GM10248 (cell line): ENCODE measurements at regions not wholly inside any gene's neighbourhood (a gene's known extent, or its start where the extent isn't known, plus 50 kb on each side); places are given as distances from the start of the nearest gene placed in this dataset.

ENCODE experiments used
- CTCF ChIA-PET: fragments of 300-600 bp; sonication (Branson Sonifier 250); formaldehyde crosslinking; extraction: SDS; loops from one replicate; lab custom pipeline; 2021; ENCODE audit warnings: antibody characterized with exemption; lab: Yijun Ruan, JAX
- POLR2A ChIA-PET: fragments of 350-650 bp; sonication (Branson Sonifier 250); formaldehyde crosslinking; extraction: SDS; loops from one replicate; lab custom pipeline; 2020; ENCODE audit warnings: antibody characterized with exemption; lab: Yijun Ruan, JAX
- DNase-seq: peaks from one replicate; pipeline ENCODE4 v3.0.0; 2012; ENCODE audit errors: extremely low spot score
- TF ChIP-seq, protein P1 (sequence below): IDR thresholded peaks from 2 replicates; pipeline ENCODE4 v1.5.1; 2012; ENCODE audit warnings: mild to moderate bottlenecking, low read depth; ENCODE audit errors: extremely low read depth, missing control alignments, control extremely low read depth

GRCh38 chr17:72579990-72580320, 459.1 kb downstream of the SOX9 start:
- POLR2A ChIA-PET = no interaction called here

GRCh38 chr17:72580321-72581127, 459.7 kb downstream of the SOX9 start:
- POLR2A ChIA-PET = no interaction called here
- CTCF ChIA-PET = interaction anchor here (3.5 to 5.2 kb wide), 2 partner anchors 20 to 24 kb away, joined by 11 to 25 read pairs; no protein-coding TSS in a partner anchor
- no peak for DNase-seq
- TF ChIP-seq, protein P1, sequence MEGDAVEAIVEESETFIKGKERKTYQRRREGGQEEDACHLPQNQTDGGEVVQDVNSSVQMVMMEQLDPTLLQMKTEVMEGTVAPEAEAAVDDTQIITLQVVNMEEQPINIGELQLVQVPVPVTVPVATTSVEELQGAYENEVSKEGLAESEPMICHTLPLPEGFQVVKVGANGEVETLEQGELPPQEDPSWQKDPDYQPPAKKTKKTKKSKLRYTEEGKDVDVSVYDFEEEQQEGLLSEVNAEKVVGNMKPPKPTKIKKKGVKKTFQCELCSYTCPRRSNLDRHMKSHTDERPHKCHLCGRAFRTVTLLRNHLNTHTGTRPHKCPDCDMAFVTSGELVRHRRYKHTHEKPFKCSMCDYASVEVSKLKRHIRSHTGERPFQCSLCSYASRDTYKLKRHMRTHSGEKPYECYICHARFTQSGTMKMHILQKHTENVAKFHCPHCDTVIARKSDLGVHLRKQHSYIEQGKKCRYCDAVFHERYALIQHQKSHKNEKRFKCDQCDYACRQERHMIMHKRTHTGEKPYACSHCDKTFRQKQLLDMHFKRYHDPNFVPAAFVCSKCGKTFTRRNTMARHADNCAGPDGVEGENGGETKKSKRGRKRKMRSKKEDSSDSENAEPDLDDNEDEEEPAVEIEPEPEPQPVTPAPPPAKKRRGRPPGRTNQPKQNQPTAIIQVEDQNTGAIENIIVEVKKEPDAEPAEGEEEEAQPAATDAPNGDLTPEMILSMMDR = no peak

More at GRCh38 chr17:72579990-72580320, 459.1 kb downstream of the SOX9 start:
- TF ChIP-seq, protein P1 = no peak
- DNase-seq = no peak
- CTCF ChIA-PET = interaction anchor here (3.5 to 5.2 kb wide), 2 partner anchors 19 to 23 kb away, joined by 11 to 25 read pairs; no protein-coding TSS in a partner anchor

DNA sequence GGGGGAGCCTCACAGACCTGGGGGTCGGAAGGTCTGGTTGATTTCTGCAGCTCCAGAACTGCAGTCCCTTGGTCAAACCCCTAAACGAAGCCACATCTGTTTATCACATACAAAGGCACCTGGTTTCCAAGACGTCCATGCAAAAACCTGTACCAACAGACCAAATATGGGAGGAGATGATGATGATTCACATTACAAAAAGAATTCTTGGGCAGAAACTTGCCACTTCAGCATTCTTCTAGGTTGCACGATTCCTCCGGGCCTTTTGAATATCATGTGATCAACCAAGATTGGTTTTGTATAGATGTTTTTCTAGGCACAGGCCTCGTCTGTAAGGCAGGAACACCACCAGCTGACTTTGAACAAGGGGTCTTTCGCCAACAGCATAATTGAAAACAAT, 466.3 kb downstream of the SOX9 start:
- TF ChIP-seq, protein P1 = no peak
- no peak for DNase-seq
- ChIA-PET CTCF (interaction anchor here (1.0 to 2.4 kb wide), 3 partner anchors 16 to 30 kb away, joined by 3 to 5 read pairs (median 3); no protein-coding TSS in a partner anchor), POLR2A (no interaction called here)

DNA sequence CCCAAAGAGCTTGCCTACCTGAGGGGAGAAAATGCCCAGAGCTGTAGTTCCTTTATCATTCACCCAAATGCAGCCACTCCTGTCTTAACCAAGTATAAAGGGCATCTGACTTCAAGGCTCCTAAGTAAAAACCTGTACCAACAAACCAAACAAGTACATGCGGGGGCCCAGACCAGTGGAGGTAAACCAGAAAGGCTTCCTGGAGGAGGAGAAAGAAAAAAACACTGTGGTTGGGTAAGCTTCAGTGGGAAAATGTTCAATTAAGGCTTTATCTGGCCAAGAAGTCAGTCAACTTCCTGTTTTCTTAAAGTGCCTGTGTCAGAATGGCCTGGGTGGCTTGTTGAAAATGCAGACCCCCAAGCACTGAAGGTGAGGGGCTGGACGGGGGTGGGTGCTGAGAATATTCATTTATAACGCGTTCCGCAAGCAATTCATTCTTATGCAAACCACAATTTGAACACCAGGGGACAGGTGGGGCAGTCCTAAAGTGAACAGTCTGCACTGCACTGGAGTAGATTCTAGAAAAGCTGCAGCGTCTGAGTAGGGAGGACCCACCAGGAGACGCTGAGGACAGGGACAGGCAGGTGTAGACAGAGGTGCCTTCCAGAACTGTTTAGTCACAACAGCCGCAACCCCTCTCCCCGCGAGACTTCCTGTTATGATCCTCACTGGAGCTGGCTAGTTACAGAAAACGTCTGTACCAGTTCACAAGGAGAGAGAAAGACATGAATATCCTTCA, 467.1 kb downstream of the SOX9 start:
- CTCF ChIA-PET = interaction anchor here (1.0 to 2.4 kb wide), 5 partner anchors 15 to 48 kb away, joined by 3 to 5 read pairs (median 3); no protein-coding TSS in a partner anchor
- POLR2A ChIA-PET = no interaction called here
- TF ChIP-seq, protein P1 = peak; percentile 4
- no peak for DNase-seq

GRCh38 chr17:72588561-72588960, 467.7 kb downstream of the SOX9 start:
- POLR2A ChIA-PET = no interaction called here

DNA sequence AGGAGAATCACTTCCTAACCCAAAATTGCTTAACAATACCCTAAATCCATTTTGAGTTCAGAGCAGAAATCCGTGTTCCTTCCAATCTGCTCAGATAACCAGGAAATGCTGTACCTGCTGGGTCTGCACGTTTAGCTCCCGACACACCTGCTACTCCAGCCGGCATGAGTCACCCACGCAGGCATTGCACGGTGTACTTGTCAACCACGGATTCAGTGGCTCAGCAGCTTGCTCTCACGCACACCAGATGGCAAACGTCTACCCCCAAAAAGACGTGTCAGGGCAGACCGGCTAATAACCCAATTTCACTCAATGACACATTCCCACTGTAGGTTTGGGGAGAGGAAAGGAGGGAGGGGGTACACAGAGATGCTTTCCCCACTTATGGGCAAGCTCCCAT, 468.1 kb downstream of the SOX9 start:
- POLR2A ChIA-PET = no interaction called here
- CTCF ChIA-PET = interaction anchor here (1.1 kb wide), 2 partner anchors 29 to 49 kb away, joined by 3 to 5 read pairs; no protein-coding TSS in a partner anchor
- TF ChIP-seq, protein P1 = no peak
- no peak for DNase-seq

More at GRCh38 chr17:72588561-72588960, 467.7 kb downstream of the SOX9 start:
- TF ChIP-seq, protein P1 = no peak
- CTCF ChIA-PET = interaction anchor here (1.1 kb wide), 2 partner anchors 29 to 49 kb away, joined by 3 to 5 read pairs; no protein-coding TSS in a partner anchor
- no peak for DNase-seq
